Mesenchymal stem cell (in vitro differentiated cells and primary cell): ENCODE measurements at regions not wholly inside any gene's neighbourhood (a gene's known extent, or its start where the extent isn't known, plus 50 kb on each side); places are given as distances from the start of the nearest gene placed in this dataset.
A peak's percentile ranks its signal among the peaks of the same experiment; 100 is the strongest.

ENCODE experiments used
- DNase-seq: peaks from one replicate; pipeline ENCODE4 v3.0.0-alpha.2; 2013
- H2AFZ ChIP-seq: one replicate; pipeline ENCODE4 v1.6.1; 2013; ENCODE audit warnings: low read depth, mild to moderate bottlenecking, control low read depth, inconsistent platforms, low read length, moderate library complexity
- H2AK5ac ChIP-seq: 2 replicates; pipeline ENCODE4 v1.6.1; 2013; ENCODE audit warnings: low read length, moderate library complexity, mild to moderate bottlenecking, inconsistent platforms; ENCODE audit not compliant: severe bottlenecking
- H2BK120ac ChIP-seq: one replicate; pipeline ENCODE4 v1.6.1; 2013; ENCODE audit warnings: low read depth, mild to moderate bottlenecking, inconsistent platforms, low read length, moderate library complexity
- H2BK12ac ChIP-seq, 2 experiments: one replicate each; pipeline ENCODE4 v1.6.1; 2013; ENCODE audit warnings: inconsistent platforms in 2 of 2, low read length in 2 of 2, mild to moderate bottlenecking in 2 of 2, moderate library complexity in 2 of 2, control low read depth in 1 of 2
- H2BK15ac ChIP-seq: one replicate; pipeline ENCODE4 v1.6.1; 2013; ENCODE audit warnings: mild to moderate bottlenecking, low read depth, inconsistent platforms; ENCODE audit not compliant: poor library complexity, severe bottlenecking
- H2BK5ac ChIP-seq: 2 replicates; pipeline ENCODE4 v1.6.1; 2013; ENCODE audit warnings: low read depth, mild to moderate bottlenecking, low read length, control low read depth, inconsistent platforms; ENCODE audit not compliant: poor library complexity, severe bottlenecking
- H3K14ac ChIP-seq, 2 experiments: one replicate each; pipeline ENCODE4 v1.6.1; 2013; ENCODE audit warnings: inconsistent platforms in 2 of 2, low read length in 2 of 2, control low read depth in 1 of 2, mild to moderate bottlenecking in 1 of 2, moderate library complexity in 1 of 2
- H3K18ac ChIP-seq, 2 experiments: one replicate each; pipeline ENCODE4 v1.6.1; 2013; ENCODE audit warnings: inconsistent platforms in 2 of 2, low read length in 2 of 2, control low read depth in 1 of 2, low read depth in 1 of 2, mild to moderate bottlenecking in 1 of 2
- H3K23ac ChIP-seq, 2 experiments: one replicate each; pipeline ENCODE4 v1.6.1; 2013; ENCODE audit warnings: inconsistent platforms in 2 of 2, low read length in 2 of 2, mild to moderate bottlenecking in 2 of 2, moderate library complexity in 2 of 2, control low read depth in 1 of 2
- H3K27ac ChIP-seq: 2 replicates; pipeline ENCODE4 v1.5.1; 2013; ENCODE audit warnings: mild to moderate bottlenecking, moderate library complexity, low read length, control low read depth, inconsistent platforms; ENCODE audit not compliant: poor library complexity, severe bottlenecking
- H3K27me3 ChIP-seq, 2 experiments: 2 replicates each; pipeline versions ENCODE4 v1.6.1 to v1.7.0; 2013; ENCODE audit warnings: low read length in 2 of 2, mild to moderate bottlenecking in 2 of 2, moderate library complexity in 2 of 2, control low read depth in 1 of 2, inconsistent platforms in 1 of 2; ENCODE audit not compliant: control insufficient read depth in 1 of 2, insufficient read depth in 1 of 2
- H3K36me3 ChIP-seq, 2 experiments: 2 replicates each; pipeline versions ENCODE4 v1.6.1 to v1.7.0; 2013; ENCODE audit warnings: low read length in 2 of 2, control low read depth in 1 of 2, inconsistent platforms in 1 of 2, low read depth in 1 of 2, mild to moderate bottlenecking in 1 of 2; ENCODE audit not compliant: insufficient read depth in 2 of 2, control insufficient read depth in 1 of 2
- H3K4ac ChIP-seq, 2 experiments: one replicate each; pipeline ENCODE4 v1.6.1; 2013; ENCODE audit warnings: inconsistent platforms in 2 of 2, low read length in 2 of 2, mild to moderate bottlenecking in 2 of 2, moderate library complexity in 2 of 2, control low read depth in 1 of 2, low read depth in 1 of 2
- H3K4me1 ChIP-seq: 2 replicates; pipeline ENCODE4 v1.6.1; 2013; ENCODE audit warnings: low read depth, low read length, control low read depth; ENCODE audit not compliant: control insufficient read depth, insufficient read depth
- H3K4me2 ChIP-seq: 2 replicates; pipeline ENCODE4 v1.6.1; 2013; ENCODE audit warnings: low read length, mild to moderate bottlenecking, inconsistent platforms; ENCODE audit not compliant: poor library complexity, severe bottlenecking
- H3K4me3 ChIP-seq, 2 experiments: 2 replicates each; pipeline versions ENCODE4 v1.5.1 to v1.7.0; 2013; ENCODE audit warnings: low read length in 2 of 2, mild to moderate bottlenecking in 2 of 2, control low read depth in 1 of 2, low read depth in 1 of 2; ENCODE audit not compliant: insufficient read depth in 1 of 2
- H3K79me1 ChIP-seq: replicated peaks from 2 replicates; pipeline ENCODE4 v1.6.1; 2013; ENCODE audit warnings: mild to moderate bottlenecking, control low read depth, low read length, inconsistent platforms; ENCODE audit not compliant: poor library complexity, severe bottlenecking
- H3K9ac ChIP-seq: 2 replicates; pipeline ENCODE4 v1.7.0; 2013; ENCODE audit warnings: mild to moderate bottlenecking, low read length, moderate library complexity
- H3K9me3 ChIP-seq: 2 replicates; pipeline ENCODE4 v1.7.0; 2013; ENCODE audit warnings: mild to moderate bottlenecking, low read length; ENCODE audit not compliant: control insufficient read depth
- H4K8ac ChIP-seq: one replicate; pipeline ENCODE4 v1.6.1; 2013; ENCODE audit warnings: inconsistent platforms, mild to moderate bottlenecking, low read length, moderate library complexity
- H4K91ac ChIP-seq: one replicate; pipeline ENCODE4 v1.6.1; 2013; ENCODE audit warnings: mild to moderate bottlenecking, low read length, inconsistent platforms
- WGBS: methylation state at CpG from one replicate; pipeline ENCODE4 v1.1.7; 2013; ENCODE audit warnings: mixed read lengths; 5-methylcytosine and 5-hydroxymethylcytosine counted together

GRCh38 chr2:59256290-59256689 is 1015.2 kb upstream of the FANCL start:
- H2AK5ac ChIP-seq, result no peak overlapping the region
- H2BK120ac ChIP-seq, result no peak overlapping the region
- no peaks in the 10 kb centered on the region for H3K9me3 ChIP-seq
- no peak overlapping the region for H2BK5ac ChIP-seq
- no peaks in the 10 kb centered on the region for H3K27me3 ChIP-seq
- no peak overlapping the region for H2BK15ac ChIP-seq
- WGBS, result 84% methylated on average over 3 of the region's 4 CpGs
- H3K79me1 ChIP-seq, result no peaks in the 10 kb centered on the region
- H3K4ac ChIP-seq, result no peak overlapping the region
- H3K4me1 ChIP-seq, result no peaks in the 10 kb centered on the region
- no peak overlapping the region for H3K27ac ChIP-seq
- H3K14ac ChIP-seq, result no peak overlapping the region
- no peak for DNase-seq
- H3K18ac ChIP-seq, result no peak overlapping the region
- no peak overlapping the region for H4K8ac ChIP-seq
- no peaks in the 10 kb centered on the region for H3K36me3 ChIP-seq
- no peak overlapping the region for H3K4me2 ChIP-seq
- no peak overlapping the region for H4K91ac ChIP-seq
- H3K23ac ChIP-seq, result no peak overlapping the region
- no peak overlapping the region for H3K4me3 ChIP-seq
- no peak overlapping the region for H2BK12ac ChIP-seq
- no peak overlapping the region for H3K9ac ChIP-seq
- H2AFZ ChIP-seq, result no peak overlapping the region

DNA sequence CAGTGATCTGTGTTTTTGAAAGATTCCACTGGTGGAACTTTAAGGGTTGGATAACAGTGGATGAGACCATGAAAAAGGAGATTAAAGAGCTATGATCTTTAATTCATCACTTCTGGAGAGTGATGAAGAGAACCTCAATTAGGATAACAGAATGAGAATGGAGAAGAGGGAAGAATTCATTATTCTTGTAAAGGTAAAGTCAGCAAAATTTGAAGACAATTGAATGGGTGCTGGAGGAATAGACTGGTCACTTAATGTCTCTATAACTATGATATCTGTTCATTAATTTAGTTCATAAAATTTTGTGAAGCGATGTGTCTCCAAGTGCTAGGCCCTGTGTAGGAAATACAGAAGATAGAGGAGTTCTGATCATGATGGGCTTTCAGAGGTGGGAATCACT is 1013.2 kb upstream of the FANCL start:
- H3K4me2 ChIP-seq, result no peak overlapping the region
- no peaks in the 10 kb centered on the region for H3K9me3 ChIP-seq
- 86% methylated on average over 1 of the region's 1 CpG for WGBS
- no peak overlapping the region for H2BK15ac ChIP-seq
- H3K27me3 ChIP-seq, result no peaks in the 10 kb centered on the region
- no peak overlapping the region for H3K27ac ChIP-seq
- H3K79me1 ChIP-seq, result no peaks in the 10 kb centered on the region
- no peaks in the 10 kb centered on the region for H3K4me1 ChIP-seq
- H3K4me3 ChIP-seq, result no peak overlapping the region
- no peak overlapping the region for H3K14ac ChIP-seq
- H2BK12ac ChIP-seq, result no peak overlapping the region
- H2BK120ac ChIP-seq, result no peak overlapping the region
- DNase-seq, result no peak
- H3K4ac ChIP-seq, result no peak overlapping the region
- H2BK5ac ChIP-seq, result no peak overlapping the region
- H3K36me3 ChIP-seq, result no peaks in the 10 kb centered on the region
- H4K8ac ChIP-seq, result no peak overlapping the region
- no peak overlapping the region for H2AFZ ChIP-seq
- H3K23ac ChIP-seq, result no peak overlapping the region
- H2AK5ac ChIP-seq, result no peak overlapping the region
- H3K9ac ChIP-seq, result no peak overlapping the region
- H4K91ac ChIP-seq, result no peak overlapping the region
- no peak overlapping the region for H3K18ac ChIP-seq

DNA sequence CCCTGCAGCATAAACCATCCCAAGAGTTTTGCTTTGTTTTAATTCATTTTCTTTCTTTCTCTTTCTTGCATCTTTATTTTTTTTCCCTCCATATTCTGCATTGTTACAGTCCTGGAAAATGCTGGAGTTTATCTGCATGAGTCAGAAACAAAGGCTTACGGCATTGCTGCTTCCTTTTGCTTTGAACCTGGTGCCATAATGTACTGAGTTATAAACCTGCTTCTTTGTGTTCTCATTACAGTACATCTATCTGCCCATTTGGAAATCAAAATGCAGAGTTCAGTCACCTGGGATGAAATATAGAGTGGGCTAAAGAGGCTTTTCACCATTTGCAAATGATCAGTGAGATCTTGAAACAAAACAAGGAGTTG is 1009.2 kb upstream of the FANCL start:
- no peak overlapping the region for H2BK5ac ChIP-seq
- DNase-seq, result no peak
- H2BK120ac ChIP-seq, result no peak overlapping the region
- H3K9ac ChIP-seq, result no peak overlapping the region
- H2BK15ac ChIP-seq, result no peak overlapping the region
- no peaks in the 10 kb centered on the region for H3K79me1 ChIP-seq
- H3K23ac ChIP-seq, result no peak overlapping the region
- H4K8ac ChIP-seq, result no peak overlapping the region
- no peak overlapping the region for H3K4me2 ChIP-seq
- H2AFZ ChIP-seq, result no peak overlapping the region
- H4K91ac ChIP-seq, result no peak overlapping the region
- no peak overlapping the region for H2BK12ac ChIP-seq
- no peak overlapping the region for H3K18ac ChIP-seq
- no peak overlapping the region for H3K4ac ChIP-seq
- no peak overlapping the region for H3K4me3 ChIP-seq
- H2AK5ac ChIP-seq, result no peak overlapping the region
- WGBS, result 56% methylated on average over 1 of the region's 1 CpG
- no peaks in the 10 kb centered on the region for H3K27me3 ChIP-seq
- H3K4me1 ChIP-seq, result no peaks in the 10 kb centered on the region
- H3K9me3 ChIP-seq, result no peaks in the 10 kb centered on the region
- H3K36me3 ChIP-seq, result no peaks in the 10 kb centered on the region
- H3K27ac ChIP-seq, result no peak overlapping the region
- H3K14ac ChIP-seq, result no peak overlapping the region

- H2BK5ac ChIP-seq, result no peak overlapping the region
- H3K4me3 ChIP-seq, result no peak overlapping the region
- H3K79me1 ChIP-seq, result no peaks in the 10 kb centered on the region
- no peak overlapping the region for H3K14ac ChIP-seq
- H2BK15ac ChIP-seq, result no peak overlapping the region
- WGBS, result 90% methylated on average over 20 of the region's 23 CpGs
- no peaks in the 10 kb centered on the region for H3K9me3 ChIP-seq
- H4K91ac ChIP-seq, result no peak overlapping the region
- H3K18ac ChIP-seq, result no peak overlapping the region
- no peak overlapping the region for H2AK5ac ChIP-seq
- no peak overlapping the region for H3K23ac ChIP-seq
- no peaks in the 10 kb centered on the region for H3K36me3 ChIP-seq
- no peak overlapping the region for H2AFZ ChIP-seq
- H3K9ac ChIP-seq, result no peak overlapping the region
- no peak overlapping the region for H3K27ac ChIP-seq
- no peaks in the 10 kb centered on the region for H3K27me3 ChIP-seq
- no peak overlapping the region for H2BK12ac ChIP-seq
- peak overlapping the region; percentile 7 for H3K4me2 ChIP-seq
- no peaks in the 10 kb centered on the region for H3K4me1 ChIP-seq
- no peak overlapping the region for H2BK120ac ChIP-seq
- H4K8ac ChIP-seq, result no peak overlapping the region
- no peak overlapping the region for H3K4ac ChIP-seq
- no peak for DNase-seq
Observed at GRCh38 chr2:59249441-59250306, 1008.5 kb upstream of the FANCL start.
